H9 (cell line): ENCODE measurements at regions not wholly inside any gene's neighbourhood (a gene's known extent, or its start where the extent isn't known, plus 50 kb on each side); places are given as distances from the start of the nearest gene placed in this dataset.

Source experiments
- DNase-seq: peaks from one replicate; pipeline ENCODE4 v3.0.0-alpha.2; 2017
- H2AFZ ChIP-seq: one replicate; pipeline ENCODE4 v1.6.1; 2013; ENCODE audit warnings: mild to moderate bottlenecking, low read length, control low read depth, moderate library complexity
- H2AK5ac ChIP-seq: 2 replicates; pipeline ENCODE4 v1.6.1; 2013; ENCODE audit warnings: low read length, control low read depth, mixed read lengths; ENCODE audit not compliant: insufficient read length
- H2BK120ac ChIP-seq: one replicate; pipeline ENCODE4 v1.6.1; 2013; ENCODE audit warnings: low read depth, mild to moderate bottlenecking, low read length, control low read depth, inconsistent platforms; ENCODE audit not compliant: poor library complexity, severe bottlenecking
- H2BK12ac ChIP-seq: 2 replicates; pipeline ENCODE4 v1.6.1; 2013; ENCODE audit warnings: low read length, control low read depth, mixed read lengths, low read depth; ENCODE audit not compliant: insufficient read length
- H2BK15ac ChIP-seq: 2 replicates; pipeline ENCODE4 v1.6.1; 2013; ENCODE audit warnings: low read depth, low read length, control low read depth
- H2BK20ac ChIP-seq: one replicate; pipeline ENCODE4 v1.6.1; 2013; ENCODE audit warnings: low read depth, mild to moderate bottlenecking, low read length, control low read depth, inconsistent platforms; ENCODE audit not compliant: poor library complexity, severe bottlenecking
- H2BK5ac ChIP-seq: 2 replicates; pipeline ENCODE4 v1.6.1; 2013; ENCODE audit warnings: low read length, control low read depth, mixed read lengths; ENCODE audit not compliant: insufficient read length
- H3K14ac ChIP-seq: 2 replicates; pipeline ENCODE4 v1.6.1; 2013; ENCODE audit warnings: low read length, control low read depth; ENCODE audit not compliant: insufficient read depth
- H3K18ac ChIP-seq: 2 replicates; pipeline ENCODE4 v1.6.1; 2013; ENCODE audit warnings: low read depth, mild to moderate bottlenecking, mixed read lengths, low read length, control low read depth; ENCODE audit not compliant: insufficient read length
- H3K23ac ChIP-seq: 2 replicates; pipeline ENCODE4 v1.6.1; 2013; ENCODE audit warnings: low read length, control low read depth, mixed read lengths, low read depth; ENCODE audit not compliant: insufficient read length
- H3K23me2 ChIP-seq: 2 replicates; pipeline ENCODE4 v1.6.1; 2013; ENCODE audit warnings: low read depth, mild to moderate bottlenecking, mixed read lengths, low read length, control low read depth; ENCODE audit not compliant: insufficient read length, poor library complexity, severe bottlenecking
- H3K27ac ChIP-seq: 2 replicates; pipeline ENCODE4 v1.5.1; 2013; ENCODE audit warnings: low read length, control low read depth, mixed read lengths, low read depth; ENCODE audit not compliant: insufficient read length
- H3K27me3 ChIP-seq: 2 replicates; pipeline ENCODE4 v1.6.1; 2013; ENCODE audit warnings: low read length, control low read depth, inconsistent platforms; ENCODE audit not compliant: insufficient read depth
- H3K4ac ChIP-seq: 2 replicates; pipeline ENCODE4 v1.6.1; 2013; ENCODE audit warnings: low read depth, mild to moderate bottlenecking, control low read depth, inconsistent platforms, low read length, moderate library complexity
- H3K4me1 ChIP-seq: 2 replicates; pipeline ENCODE4 v1.6.1; 2013; ENCODE audit warnings: low read length, control low read depth, inconsistent platforms; ENCODE audit not compliant: insufficient read depth
- H3K4me2 ChIP-seq: 2 replicates; pipeline ENCODE4 v1.6.1; 2013; ENCODE audit warnings: low read length, control low read depth, mixed read lengths; ENCODE audit not compliant: insufficient read length, insufficient read depth
- H3K56ac ChIP-seq: 2 replicates; pipeline ENCODE4 v1.6.1; 2013; ENCODE audit warnings: low read depth, mild to moderate bottlenecking, mixed read lengths, low read length, control low read depth; ENCODE audit not compliant: insufficient read length
- H3K79me1 ChIP-seq: 2 replicates; pipeline ENCODE4 v1.6.1; 2013; ENCODE audit warnings: low read depth, mild to moderate bottlenecking, moderate library complexity, low read length, control low read depth, inconsistent platforms; ENCODE audit not compliant: insufficient read depth, poor library complexity, severe bottlenecking
- H3K79me2 ChIP-seq: 2 replicates; pipeline ENCODE4 v1.6.1; 2013; ENCODE audit warnings: low read length, control low read depth, inconsistent platforms; ENCODE audit not compliant: insufficient read depth
- H3K9ac ChIP-seq: 2 replicates; pipeline ENCODE4 v1.6.1; 2013; ENCODE audit warnings: low read length, control low read depth, mixed read lengths; ENCODE audit not compliant: insufficient read length; ENCODE audit errors: extremely low read depth
- H3K9me3 ChIP-seq: one replicate; pipeline ENCODE4 v1.6.1; 2013; ENCODE audit warnings: low read depth, low read length, inconsistent platforms; ENCODE audit not compliant: control insufficient read depth
- H3T11ph ChIP-seq: one replicate; pipeline ENCODE4 v1.6.1; 2013; ENCODE audit warnings: mild to moderate bottlenecking, low read length, control low read depth, inconsistent platforms
- H4K20me1 ChIP-seq: one replicate; pipeline ENCODE4 v1.6.1; 2013; ENCODE audit not compliant: control insufficient read depth, insufficient read length, insufficient read depth
- H4K5ac ChIP-seq: 2 replicates; pipeline ENCODE4 v1.6.1; 2013; ENCODE audit warnings: low read depth, mild to moderate bottlenecking, mixed read lengths, low read length, control low read depth; ENCODE audit not compliant: insufficient read length
- H4K8ac ChIP-seq: replicated peaks from 2 replicates; pipeline ENCODE4 v1.6.1; 2013; ENCODE audit warnings: low read length, control low read depth, mixed read lengths, low read depth; ENCODE audit not compliant: insufficient read length
- H4K91ac ChIP-seq: 2 replicates; pipeline ENCODE4 v1.6.1; 2013; ENCODE audit warnings: low read depth, mild to moderate bottlenecking, moderate library complexity, mixed read lengths, low read length, control low read depth; ENCODE audit not compliant: insufficient read length
- H3K27ac Mint-ChIP-seq, 3 experiments: 2 replicates in 2 of 3; 3 replicates in 1 of 3; pipeline ENCODE4 v1.8.0; 2020 to 2021; ENCODE audit warnings: mixed read lengths in 3 of 3, mild to moderate bottlenecking in 1 of 3, moderate library complexity in 1 of 3
- H3K27me3 Mint-ChIP-seq: 2 replicates; pipeline ENCODE4 v1.8.0; 2021; ENCODE audit warnings: low read depth, mild to moderate bottlenecking, moderate library complexity, mixed read lengths
- H3K36me3 Mint-ChIP-seq, 3 experiments: 2 replicates in 2 of 3; 3 replicates in 1 of 3; pipeline ENCODE4 v1.8.0; 2020 to 2021; ENCODE audit warnings: low read depth in 3 of 3, mixed read lengths in 3 of 3; ENCODE audit not compliant: insufficient read depth in 1 of 3
- H3K4me1 Mint-ChIP-seq, 2 experiments: 2 replicates each; pipeline ENCODE4 v1.8.0; 2020; ENCODE audit warnings: mixed read lengths in 2 of 2
- H3K4me3 Mint-ChIP-seq, 2 experiments: 2 replicates in 1 of 2; 3 replicates in 1 of 2; pipeline ENCODE4 v1.8.0; 2020 to 2021; ENCODE audit warnings: mild to moderate bottlenecking in 2 of 2, mixed read lengths in 2 of 2, moderate library complexity in 1 of 2
- H3K9me3 Mint-ChIP-seq, 2 experiments: 2 replicates in 1 of 2; 3 replicates in 1 of 2; pipeline ENCODE4 v1.8.0; 2020; ENCODE audit warnings: mild to moderate bottlenecking in 2 of 2, mixed read lengths in 2 of 2, moderate library complexity in 1 of 2
- CTCF ChIP-seq: fragments of 200-600 bp; sonication (generic); conservative IDR thresholded peaks from 3 replicates; pipeline ENCODE4 v1.8.0; 2021; ENCODE audit warnings: antibody characterized with exemption, mild to moderate bottlenecking

- no peak overlapping the region for H3K56ac ChIP-seq
- H4K8ac ChIP-seq, result no peak overlapping the region
- no peak overlapping the region for H2BK20ac ChIP-seq
- H3K27ac ChIP-seq, result no peak overlapping the region
- no peak overlapping the region for H2BK12ac ChIP-seq
- H3K4ac ChIP-seq, result no peak overlapping the region
- H3K4me1 Mint-ChIP-seq, result no peaks in the 10 kb centered on the region
- no peak overlapping the region for H2BK15ac ChIP-seq
- no peak overlapping the region for H3K4me3 Mint-ChIP-seq
- no peaks in the 10 kb centered on the region for H3K9me3 Mint-ChIP-seq
- H2BK120ac ChIP-seq, result no peak overlapping the region
- H3K27me3 ChIP-seq, result no peaks in the 10 kb centered on the region
- no peak overlapping the region for H3K9ac ChIP-seq
- no peak overlapping the region for H3K14ac ChIP-seq
- no peaks in the 10 kb centered on the region for H3K36me3 Mint-ChIP-seq
- H4K5ac ChIP-seq, result no peak overlapping the region
- H2AK5ac ChIP-seq, result no peak overlapping the region
- no peak overlapping the region for H3T11ph ChIP-seq
- H3K27ac Mint-ChIP-seq, result no peak overlapping the region
- no peak for DNase-seq
- no peak overlapping the region for H3K18ac ChIP-seq
- H3K4me1 ChIP-seq, result no peaks in the 10 kb centered on the region
- H3K79me2 ChIP-seq, result no peaks in the 10 kb centered on the region
- no peaks in the 10 kb centered on the region for H4K20me1 ChIP-seq
- TF ChIP-seq CTCF, result no peak
- H3K23me2 ChIP-seq, result no peaks in the 10 kb centered on the region
- H2AFZ ChIP-seq, result no peak overlapping the region
- H3K9me3 ChIP-seq, result no peaks in the 10 kb centered on the region
- no peak overlapping the region for H3K23ac ChIP-seq
- H4K91ac ChIP-seq, result no peak overlapping the region
- no peaks in the 10 kb centered on the region for H3K79me1 ChIP-seq
- H3K27me3 Mint-ChIP-seq, result no peaks in the 10 kb centered on the region
- H3K4me2 ChIP-seq, result no peak overlapping the region
- H2BK5ac ChIP-seq, result no peak overlapping the region
Observed at GRCh38 chr2:34806891-34807290, 1207.8 kb upstream of the FAM98A start.
